ENCODE measurements at regions not wholly inside any gene's neighbourhood (a gene's known extent, or its start where the extent isn't known, plus 50 kb on each side); places are given as distances from the start of the nearest gene placed in this dataset.
"Not testable (repeated sequence)": the region's sequence is repeated elsewhere in the genome, so short reads cannot be mapped to it uniquely, and the experiment has no call there.

GRCh38 chr1:230591678-230592077 is 50.6 kb upstream of the COG2 start:
- no peak for DNase-seq (ENCODE audit: low read depth)

GRCh38 chr1:230589951-230590350 is 52.3 kb upstream of the COG2 start:
- DNase-seq (ENCODE audit: low read depth): no peak

GRCh38 chr1:230588323-230588746 is 53.9 kb upstream of the COG2 start:
- DNase-seq (ENCODE audit: low read depth): no peak

- no peak for DNase-seq (ENCODE audit: low read depth)
These were observed 55.2 kb upstream of the COG2 start for GRCh38 chr1:230587061-230587460.

GRCh38 chr1:230584660-230585059 is 57.6 kb upstream of the COG2 start:
- DNase-seq (ENCODE audit: low read depth): no peak

- no peak for DNase-seq (ENCODE audit: low read depth)
These were observed 60.7 kb upstream of the COG2 start for GRCh38 chr1:230581446-230582079.

- no peak for DNase-seq (ENCODE audit: low read depth)
These were observed 63.7 kb upstream of the COG2 start for GRCh38 chr1:230578616-230579015.

GRCh38 chr1:230577537-230577936 is 64.7 kb upstream of the COG2 start:
- no peak for DNase-seq (ENCODE audit: low read depth)

- no peak for DNase-seq (ENCODE audit: low read depth)
These were observed 66.3 kb upstream of the COG2 start for GRCh38 chr1:230575886-230576500.

GRCh38 chr1:230574502-230574901 is 67.8 kb upstream of the COG2 start:
- DNase-seq (ENCODE audit: low read depth): no peak

GRCh38 chr1:230573658-230574057 is 68.6 kb upstream of the COG2 start:
- DNase-seq (ENCODE audit: low read depth): no peak

- DNase-seq (ENCODE audit: low read depth): no peak
These were observed 69.9 kb upstream of the COG2 start for GRCh38 chr1:230572121-230573105.

GRCh38 chr1:230570724-230571360 is 71.4 kb upstream of the COG2 start:
- no peak for DNase-seq (ENCODE audit: low read depth)

- DNase-seq (ENCODE audit: low read depth): no peak
These were observed 73.1 kb upstream of the COG2 start for GRCh38 chr1:230569201-230569600.

- DNase-seq (ENCODE audit: low read depth): no peak
These were observed 73.6 kb upstream of the COG2 start for GRCh38 chr1:230568676-230569075.

- DNase-seq (ENCODE audit: low read depth): peak; percentile 34
These were observed 74.3 kb upstream of the COG2 start for GRCh38 chr1:230568008-230568407.

- DNase-seq (ENCODE audit: low read depth): no peak
These were observed 75.1 kb upstream of the COG2 start for GRCh38 chr1:230567221-230567575.

- DNase-seq (ENCODE audit: low read depth): not testable (repeated sequence)
These were observed 75.6 kb upstream of the COG2 start for GRCh38 chr1:230566532-230567220.

GRCh38 chr1:230565141-230565540 is 77.1 kb upstream of the COG2 start:
- DNase-seq (ENCODE audit: low read depth): no peak

GRCh38 chr1:230563591-230563990 is 78.7 kb upstream of the COG2 start:
- no peak for DNase-seq (ENCODE audit: low read depth)

GRCh38 chr1:230561570-230561969 is 80.7 kb upstream of the COG2 start:
- DNase-seq (ENCODE audit: low read depth): no peak

- DNase-seq (ENCODE audit: low read depth): no peak
These were observed 84.0 kb upstream of the COG2 start for GRCh38 chr1:230558324-230558723.

All from RPMI7951 (cell line).